ENCODE measurements at regions not wholly inside any gene's neighbourhood (a gene's known extent, or its start where the extent isn't known, plus 50 kb on each side); places are given as distances from the start of the nearest gene placed in this dataset.

GRCh38 chr2:67234440-67234839 lies 162.7 kb upstream of the ETAA1 start:
- DNase-seq (ENCODE audit: low spot score) (no peak), ATAC-seq (ENCODE audit: low FRiP score) (no peak)
- TF ChIP-seq, protein P1, sequence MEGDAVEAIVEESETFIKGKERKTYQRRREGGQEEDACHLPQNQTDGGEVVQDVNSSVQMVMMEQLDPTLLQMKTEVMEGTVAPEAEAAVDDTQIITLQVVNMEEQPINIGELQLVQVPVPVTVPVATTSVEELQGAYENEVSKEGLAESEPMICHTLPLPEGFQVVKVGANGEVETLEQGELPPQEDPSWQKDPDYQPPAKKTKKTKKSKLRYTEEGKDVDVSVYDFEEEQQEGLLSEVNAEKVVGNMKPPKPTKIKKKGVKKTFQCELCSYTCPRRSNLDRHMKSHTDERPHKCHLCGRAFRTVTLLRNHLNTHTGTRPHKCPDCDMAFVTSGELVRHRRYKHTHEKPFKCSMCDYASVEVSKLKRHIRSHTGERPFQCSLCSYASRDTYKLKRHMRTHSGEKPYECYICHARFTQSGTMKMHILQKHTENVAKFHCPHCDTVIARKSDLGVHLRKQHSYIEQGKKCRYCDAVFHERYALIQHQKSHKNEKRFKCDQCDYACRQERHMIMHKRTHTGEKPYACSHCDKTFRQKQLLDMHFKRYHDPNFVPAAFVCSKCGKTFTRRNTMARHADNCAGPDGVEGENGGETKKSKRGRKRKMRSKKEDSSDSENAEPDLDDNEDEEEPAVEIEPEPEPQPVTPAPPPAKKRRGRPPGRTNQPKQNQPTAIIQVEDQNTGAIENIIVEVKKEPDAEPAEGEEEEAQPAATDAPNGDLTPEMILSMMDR (IDR thresholded peaks at IDR 0.05), result no peak

DNA sequence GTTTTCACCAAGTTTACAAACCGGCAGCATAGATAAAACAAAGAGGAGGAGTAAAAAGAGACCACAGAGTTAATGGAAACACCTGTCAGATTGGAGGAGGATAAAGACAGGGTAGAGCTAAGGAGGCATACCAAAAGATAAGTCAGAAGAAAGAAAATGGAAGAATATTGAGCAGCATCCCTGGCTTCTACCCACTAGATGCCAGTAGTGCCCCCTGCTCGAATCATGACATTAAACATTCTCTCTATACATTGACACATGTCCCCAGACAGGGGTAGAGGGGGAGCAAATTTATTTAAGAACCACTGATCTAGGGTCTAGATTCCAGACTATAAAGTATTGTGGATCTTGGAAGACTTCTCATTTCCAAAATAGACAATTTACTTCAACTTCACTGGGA lies 159.8 kb upstream of the ETAA1 start:
- TF ChIP-seq, protein P1 (IDR thresholded peaks at IDR 0.05), result no peak
- ATAC-seq (ENCODE audit: low FRiP score), result no peak
- no peak for DNase-seq (ENCODE audit: low spot score)

- ATAC-seq (ENCODE audit: low FRiP score), result no peak
- no peak for DNase-seq (ENCODE audit: low spot score)
- TF ChIP-seq, protein P1 (IDR thresholded peaks at IDR 0.05), result no peak
These were observed 156.6 kb upstream of the ETAA1 start for GRCh38 chr2:67240507-67240906.

DNA sequence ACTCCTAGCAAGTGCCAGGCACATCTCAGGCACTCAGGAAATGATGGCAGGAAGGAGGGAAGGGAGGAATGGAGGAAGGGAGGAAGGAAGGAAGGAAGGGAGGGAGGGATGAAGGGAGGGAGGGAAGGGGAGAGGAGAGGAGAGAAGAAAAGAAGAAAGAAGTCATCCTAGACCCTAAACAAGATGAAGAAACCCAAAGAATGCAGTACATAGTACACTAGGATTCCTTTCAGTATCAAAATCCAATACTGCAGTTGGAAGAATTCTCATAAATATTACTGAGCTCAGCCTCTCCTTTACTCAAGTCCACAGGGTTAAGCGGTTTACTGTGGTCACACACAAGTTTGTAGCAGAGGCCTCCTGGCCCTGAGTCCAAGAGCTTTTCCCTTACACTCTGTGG lies 155.7 kb upstream of the ETAA1 start:
- TF ChIP-seq, protein P1 (IDR thresholded peaks at IDR 0.05), result no peak
- DNase-seq (ENCODE audit: low spot score), result no peak
- no peak for ATAC-seq (ENCODE audit: low FRiP score)

DNA sequence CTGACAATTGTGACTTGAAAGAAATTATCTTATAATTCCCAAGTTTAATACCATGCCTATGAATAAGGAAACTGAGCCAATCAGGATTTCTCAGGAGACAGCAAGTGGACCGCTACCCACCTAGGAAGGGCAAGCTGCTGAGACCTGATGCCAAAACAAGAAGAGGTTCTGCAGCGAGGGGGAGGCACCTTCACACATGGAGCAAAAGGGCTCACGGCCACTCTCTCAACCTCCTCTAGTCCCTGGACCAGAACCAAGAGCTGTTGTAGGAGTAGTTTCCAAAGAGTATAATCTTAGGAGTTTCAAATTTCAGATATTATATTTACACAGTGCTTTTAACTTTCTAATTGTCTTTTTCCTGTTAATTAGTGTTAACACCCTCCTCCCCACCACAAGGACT lies 154.7 kb upstream of the ETAA1 start:
- ATAC-seq (ENCODE audit: low FRiP score), result no peak
- TF ChIP-seq, protein P1 (IDR thresholded peaks at IDR 0.05), result no peak
- no peak for DNase-seq (ENCODE audit: low spot score)

DNA sequence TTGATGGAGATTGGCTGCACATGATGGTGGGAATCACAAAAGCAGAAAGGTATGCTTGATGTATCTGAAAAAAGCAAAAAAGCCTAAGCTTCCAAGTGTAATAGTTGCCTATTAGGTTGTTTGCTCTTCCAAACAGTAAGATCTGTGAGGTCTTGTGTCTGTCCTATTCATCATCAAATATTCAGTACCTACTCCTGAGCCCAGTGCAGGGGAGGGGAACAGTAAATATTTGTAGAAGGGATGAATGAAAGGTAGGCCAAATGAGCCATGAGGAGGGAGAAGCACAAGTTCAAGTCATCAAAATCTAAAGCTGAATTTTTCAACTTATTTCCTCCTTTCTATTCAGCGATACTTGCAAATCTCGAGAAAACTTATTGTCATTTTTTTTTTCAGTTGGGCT lies 153.2 kb upstream of the ETAA1 start:
- TF ChIP-seq, protein P1 (IDR thresholded peaks at IDR 0.05), result no peak
- ATAC-seq (ENCODE audit: low FRiP score) (no peak), DNase-seq (ENCODE audit: low spot score) (no peak)

DNA sequence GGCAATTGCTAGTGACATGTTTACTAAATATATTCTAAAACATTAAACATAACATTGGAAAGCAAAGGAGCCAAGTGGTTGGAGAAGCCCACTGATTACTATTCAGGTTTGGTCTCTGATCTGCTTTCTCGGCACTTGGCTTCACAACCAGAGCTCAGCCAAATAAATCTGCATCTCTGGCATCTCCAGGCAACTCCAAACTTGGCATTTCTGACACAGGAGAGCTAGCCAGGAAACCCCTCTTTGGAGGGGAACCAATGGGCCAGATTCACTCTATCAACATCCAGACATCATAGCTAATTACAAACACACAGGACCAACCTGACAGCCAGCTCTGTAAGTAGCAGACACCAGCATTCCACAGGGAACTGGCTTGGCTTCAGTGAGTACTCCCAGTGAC lies 150.3 kb upstream of the ETAA1 start:
- no peak for ATAC-seq (ENCODE audit: low FRiP score)

More for the DNA sequence above, 150.3 kb upstream of the ETAA1 start:
- no peak for DNase-seq (ENCODE audit: low spot score)
- TF ChIP-seq, protein P1 (IDR thresholded peaks at IDR 0.05), result no peak
